ENCODE measurements at regions not wholly inside any gene's neighbourhood (a gene's known extent, or its start where the extent isn't known, plus 50 kb on each side); places are given as distances from the start of the nearest gene placed in this dataset.

- TF ChIP-seq XRCC5 (IDR thresholded peaks at IDR 0.05; ENCODE audit: low read depth, low read length) (no peak), ZBTB33 (CRISPR knock-in tag; IDR thresholded peaks at IDR 0.05) (no peak), SRSF7 (optimal IDR thresholded peaks at IDR 0.05; ENCODE audit: low read depth, low read length) (no peak), RCOR1 (IDR thresholded peaks at IDR 0.05; ENCODE audit: borderline replicate concordance in 1 of 2, low read depth in 2 of 2, low read length in 2 of 2) (no peak), RB1 (IDR thresholded peaks at IDR 0.05; ENCODE audit: low read depth) (no peak), CTCF (IDR thresholded peaks at IDR 0.05 in 2 of 3, conservative IDR thresholded peaks at IDR 0.05 in 1 of 3; ENCODE audit: insufficient read depth in 2 of 3, low read depth in 1 of 3, low read length in 3 of 3) (no peak), KLF10 (CRISPR knock-in tag; IDR thresholded peaks at IDR 0.05) (no peak)
Measured at GRCh38 chr11:70677232-70677916, 279.0 kb downstream of the CTTN start.

Measured in K562 (cell line).